OCI-LY7 (cell line): ENCODE measurements at regions not wholly inside any gene's neighbourhood (a gene's known extent, or its start where the extent isn't known, plus 50 kb on each side); places are given as distances from the start of the nearest gene placed in this dataset.

Experiments
- CTCF ChIP-seq: fragments of 200-600 bp; sonication (generic); conservative IDR thresholded peaks from 2 replicates; pipeline ENCODE4 v1.5.1; 2014; ENCODE audit warnings: mild to moderate bottlenecking, antibody characterized with exemption, low read length, moderate library complexity, mixed read lengths
- EZH2phosphoT487 ChIP-seq: fragments of 200-600 bp; sonication (generic); IDR thresholded peaks from 2 replicates; pipeline ENCODE4 v1.6.1; 2018; ENCODE audit warnings: low read depth, borderline replicate concordance, mild to moderate bottlenecking, mixed run types, antibody characterized with exemption, low read length, moderate library complexity, mixed read lengths

- TF ChIP-seq EZH2phosphoT487: no peak
- no peak for TF ChIP-seq CTCF
Observed at GRCh38 chr1:22228074-22228473, 85.2 kb upstream of the WNT4 start.
